ENCODE measurements at regions not wholly inside any gene's neighbourhood (a gene's known extent, or its start where the extent isn't known, plus 50 kb on each side); places are given as distances from the start of the nearest gene placed in this dataset.

DNA sequence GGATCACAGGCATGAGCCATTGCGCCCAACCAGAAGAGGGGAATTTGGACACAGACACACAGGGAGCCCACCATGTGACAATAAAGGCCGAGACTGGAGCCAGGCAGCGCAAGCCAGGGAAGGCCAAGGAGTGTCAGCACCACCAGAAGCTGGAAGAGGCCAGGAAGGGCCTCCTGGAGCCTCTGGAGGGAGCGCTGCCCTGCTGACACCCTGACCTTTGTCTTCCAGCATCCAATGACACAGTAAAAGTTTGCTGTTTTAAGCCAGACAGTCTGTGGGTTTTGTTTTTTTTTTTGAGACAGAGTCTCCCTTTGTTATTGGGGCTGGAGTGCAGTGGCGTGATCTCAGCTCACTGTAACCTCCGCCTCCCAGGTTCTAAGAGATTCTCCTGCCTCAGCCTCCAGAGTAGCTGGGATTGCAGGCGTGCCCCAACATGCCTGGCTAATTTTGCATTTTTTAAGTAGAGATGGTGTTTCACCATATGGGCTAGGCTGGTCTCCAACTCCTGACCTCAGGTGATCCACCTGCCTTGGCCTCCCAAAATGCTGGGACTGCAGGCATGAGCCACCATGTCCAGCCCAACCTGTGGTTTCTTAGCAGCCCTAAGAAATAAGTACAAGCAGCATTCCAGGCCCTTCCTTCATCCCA is 215.8 kb downstream of the CTTN start:
- DNase-seq, result no peak

DNA sequence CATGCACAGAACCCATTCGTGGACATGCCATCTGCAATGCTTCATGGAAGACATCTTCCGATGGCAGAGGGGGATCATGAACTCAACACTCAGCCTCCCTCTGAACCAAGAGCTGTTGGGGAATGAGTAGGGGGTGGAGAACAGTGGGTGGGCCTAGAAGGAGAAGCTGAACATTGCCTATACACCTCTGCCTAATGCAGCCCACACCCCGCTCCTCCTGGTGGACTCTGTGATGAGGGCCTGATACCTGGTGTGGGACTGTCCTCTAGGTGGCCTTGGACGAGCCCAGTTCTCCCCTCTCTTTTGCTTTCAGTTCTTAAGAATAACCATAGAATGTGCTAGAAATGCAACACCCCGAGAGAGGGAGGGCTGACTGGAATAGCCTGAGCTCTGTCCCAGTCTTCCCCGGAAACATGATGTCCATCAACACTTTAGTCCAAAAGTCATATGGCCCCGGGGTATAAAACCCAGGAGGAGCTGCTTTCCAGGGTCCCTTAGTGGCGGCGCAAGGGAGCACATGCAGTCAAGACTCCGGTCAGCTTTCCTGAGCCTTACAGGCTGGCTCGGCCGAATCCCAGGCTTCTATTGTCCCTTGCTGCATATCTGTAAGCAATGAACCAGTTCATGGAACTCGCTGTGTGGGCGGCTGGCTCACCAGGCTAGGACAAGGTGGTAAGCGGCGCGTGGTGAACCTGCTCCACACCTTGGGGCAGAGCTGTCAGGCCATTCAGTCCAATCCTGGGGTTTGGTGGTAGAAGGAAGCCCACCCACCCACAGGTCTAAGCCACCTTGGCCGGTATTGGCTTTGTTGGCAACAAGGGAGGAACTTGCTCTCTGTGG is 216.9 kb downstream of the CTTN start:
- DNase-seq, result no peak

DNA sequence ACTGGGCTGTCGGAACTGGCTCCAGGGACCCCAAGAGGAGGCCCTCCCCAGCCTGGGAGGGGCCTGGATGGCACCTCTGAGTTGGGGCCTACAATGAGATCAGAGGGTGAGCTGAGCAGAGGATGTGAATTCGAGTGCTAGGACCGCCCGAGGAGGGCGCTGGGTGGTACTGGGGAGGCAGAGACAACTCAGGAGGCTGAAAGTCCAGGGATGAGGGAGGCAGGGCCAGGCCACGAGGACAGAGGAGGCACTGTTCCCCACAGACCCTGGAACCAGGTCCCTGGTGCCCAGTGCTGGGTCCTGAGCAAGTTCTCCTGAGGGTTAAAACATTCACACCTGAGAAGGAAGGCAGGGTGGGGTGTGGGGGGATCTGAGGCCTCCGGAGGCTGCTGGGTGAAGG is 218.0 kb downstream of the CTTN start:
- DNase-seq, result no peak

DNA sequence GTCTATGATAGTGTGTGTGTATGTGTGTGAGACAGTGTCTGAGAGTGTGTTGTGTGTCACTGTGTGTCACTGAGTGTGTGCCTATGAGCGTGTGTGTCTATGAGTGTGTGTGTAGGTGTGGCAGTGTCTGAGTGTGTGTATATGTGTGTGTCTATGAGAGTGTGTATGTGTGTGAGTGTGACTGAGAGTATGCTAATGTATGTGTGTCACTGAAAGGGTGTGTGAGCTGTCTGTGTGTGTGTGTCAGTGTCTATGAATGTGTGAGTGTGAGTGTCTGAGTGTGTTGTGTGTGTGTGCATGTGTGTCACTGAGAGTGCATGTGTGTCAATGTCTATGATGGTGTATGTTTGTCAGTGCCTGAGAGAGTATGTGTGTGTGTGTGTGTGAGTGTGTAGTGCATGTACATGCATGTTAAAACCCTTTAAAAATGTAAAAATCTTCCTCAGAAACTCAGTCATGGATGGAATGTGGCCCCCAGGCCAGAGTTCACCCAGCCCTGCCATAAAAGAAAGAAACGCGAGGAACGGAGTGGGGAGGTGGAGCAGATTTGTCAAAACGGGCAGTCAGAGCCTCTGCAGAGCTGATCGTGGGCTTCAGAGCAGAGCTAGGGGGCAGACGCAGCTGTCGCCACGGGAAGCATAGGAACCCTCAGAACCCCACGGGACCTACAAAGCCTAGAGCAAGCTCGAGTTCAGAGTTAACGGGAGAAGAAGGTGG is 218.8 kb downstream of the CTTN start:
- no peak for DNase-seq

DNA sequence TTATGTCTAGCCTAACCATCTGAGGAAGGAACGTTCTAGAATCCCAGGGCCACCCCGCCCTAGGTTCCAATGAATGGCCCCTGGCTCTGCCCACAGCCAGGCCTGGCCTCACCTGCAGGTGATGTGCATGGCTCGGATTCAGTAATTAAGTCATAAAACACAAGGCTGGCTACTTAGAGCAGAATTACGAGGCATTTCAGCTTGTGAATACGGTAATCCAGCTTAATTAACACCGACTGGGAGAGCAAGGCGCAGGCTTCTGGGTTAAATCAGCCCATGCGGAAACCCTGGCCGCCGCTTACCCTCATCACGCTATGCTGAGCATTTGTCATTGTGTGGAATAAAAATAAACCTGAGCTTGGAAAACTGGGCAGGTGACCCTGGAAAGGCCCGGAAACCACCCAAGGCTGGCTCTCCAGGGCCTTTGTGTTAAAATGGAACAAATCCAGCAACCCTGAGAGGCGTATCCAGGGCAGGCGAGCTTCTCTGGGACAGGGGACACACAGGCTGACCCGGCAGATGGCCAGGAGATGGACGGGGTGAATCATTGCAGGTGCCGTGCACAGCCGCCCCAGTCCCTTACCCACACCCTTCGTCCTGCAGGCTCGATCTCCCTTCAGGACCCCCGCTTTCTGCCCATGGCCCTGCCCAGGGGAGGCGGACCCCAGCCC is 220.2 kb downstream of the CTTN start:
- DNase-seq, result no peak

DNA sequence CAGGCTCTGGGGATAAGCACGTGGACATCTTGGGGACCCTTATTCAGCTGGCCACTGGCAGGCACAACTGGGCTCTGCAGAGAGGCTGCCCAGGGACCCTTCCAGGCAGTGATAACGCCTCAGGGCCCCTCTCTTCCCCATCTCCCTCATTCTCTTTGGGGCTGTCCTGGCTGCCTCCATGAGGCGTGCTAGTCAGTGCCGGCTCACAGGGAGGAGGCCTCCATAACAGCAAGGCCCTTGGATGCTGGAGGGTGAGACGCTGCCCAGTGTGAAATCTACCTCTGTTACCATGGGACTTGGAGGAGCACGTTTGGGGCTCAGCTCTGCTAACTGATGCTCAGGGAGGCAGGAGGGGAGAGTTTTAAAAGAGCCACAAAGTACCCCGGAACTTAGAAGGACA is 221.3 kb downstream of the CTTN start:
- no peak for DNase-seq

DNA sequence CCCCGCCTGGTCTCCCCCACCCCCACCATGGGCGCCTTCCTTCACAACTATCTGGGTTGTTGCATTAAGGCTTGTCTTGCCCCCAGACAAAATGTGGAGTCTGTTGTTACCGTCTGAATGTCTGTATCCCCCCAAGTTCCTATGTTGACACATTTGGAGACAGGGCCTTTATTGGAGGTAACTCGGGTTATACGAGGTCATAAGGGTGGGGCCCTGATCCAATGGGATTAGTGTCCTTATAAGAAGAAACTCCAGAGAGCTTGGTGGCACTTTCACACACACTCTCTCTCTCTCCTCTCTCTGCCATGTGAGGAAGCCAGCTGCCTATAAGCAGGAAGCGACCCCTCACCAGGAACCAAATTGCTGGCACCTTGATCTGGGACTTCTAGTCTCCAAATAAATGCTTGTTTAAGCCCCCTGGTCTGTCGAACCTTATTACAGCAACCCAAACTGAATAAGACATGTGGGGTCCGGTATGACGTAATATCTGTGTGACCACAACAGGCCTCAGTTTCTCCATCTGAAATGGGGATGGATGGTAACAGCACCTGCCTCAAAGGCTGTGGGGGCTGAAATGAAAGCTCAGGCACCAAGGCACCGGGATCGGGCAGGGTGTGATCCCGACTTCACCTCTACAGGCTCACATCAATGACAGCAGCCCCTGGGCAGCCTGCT is 222.3 kb downstream of the CTTN start:
- DNase-seq, result no peak

GRCh38 chr11:70621241-70621640 is 222.9 kb downstream of the CTTN start:
- DNase-seq, result no peak

- DNase-seq, result no peak
These were observed 223.8 kb downstream of the CTTN start for GRCh38 chr11:70622091-70622490.

DNA sequence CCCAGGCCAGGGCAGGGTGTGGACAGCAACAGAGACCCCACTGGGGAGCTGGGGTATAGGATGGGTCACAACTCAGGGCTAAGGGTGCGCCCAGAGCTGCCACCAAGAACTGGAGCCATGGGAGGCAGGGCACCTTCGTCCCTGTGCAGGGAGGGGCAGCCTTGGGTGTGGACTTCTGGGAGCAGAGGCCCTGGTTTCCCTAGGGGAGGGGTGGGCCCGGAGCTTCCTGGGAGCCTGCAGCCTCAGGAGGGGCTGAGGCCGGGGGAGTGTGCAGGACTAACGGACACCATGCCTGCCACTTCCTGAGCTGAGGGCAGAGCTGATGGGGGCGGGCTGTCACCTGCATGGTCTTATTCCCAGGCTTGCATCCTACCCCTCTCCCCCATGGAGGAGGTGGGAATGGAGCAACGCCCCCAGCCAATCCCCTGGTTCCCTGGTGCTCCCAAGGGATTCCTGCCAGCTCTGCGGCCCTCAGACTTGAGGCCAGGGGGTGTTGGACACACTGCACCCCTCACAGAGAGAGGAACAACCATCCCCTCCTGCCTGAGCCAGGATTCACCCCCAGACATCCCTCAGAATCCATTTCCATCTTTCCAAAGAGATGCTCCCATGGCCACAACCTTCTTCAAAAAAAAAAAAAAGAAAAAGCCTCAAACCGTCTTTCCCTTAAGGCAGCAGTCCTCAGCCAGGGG is 225.7 kb downstream of the CTTN start:
- DNase-seq, result no peak

GRCh38 chr11:70624598-70624993 is 226.3 kb downstream of the CTTN start:
- DNase-seq, result no peak

DNA sequence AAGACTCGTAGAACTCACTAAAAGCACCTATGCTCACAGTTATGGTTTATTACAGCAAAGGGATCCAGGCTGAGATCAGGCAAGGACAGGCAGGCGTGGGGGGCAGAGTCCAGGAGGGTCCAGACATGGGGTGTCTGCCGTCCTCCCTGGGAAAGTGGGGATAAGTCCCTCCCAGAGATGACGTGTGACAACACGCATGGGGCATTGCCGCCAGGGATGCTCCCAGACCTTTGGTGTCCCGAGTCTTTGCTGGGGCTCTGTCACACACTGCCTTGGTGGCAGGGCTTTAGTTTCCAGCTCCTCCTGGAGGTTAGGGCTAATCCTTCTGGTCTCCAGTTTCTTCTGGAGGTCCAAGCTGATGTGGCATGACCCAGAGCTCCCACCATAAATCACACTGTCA is 226.7 kb downstream of the CTTN start:
- DNase-seq, result no peak

DNA sequence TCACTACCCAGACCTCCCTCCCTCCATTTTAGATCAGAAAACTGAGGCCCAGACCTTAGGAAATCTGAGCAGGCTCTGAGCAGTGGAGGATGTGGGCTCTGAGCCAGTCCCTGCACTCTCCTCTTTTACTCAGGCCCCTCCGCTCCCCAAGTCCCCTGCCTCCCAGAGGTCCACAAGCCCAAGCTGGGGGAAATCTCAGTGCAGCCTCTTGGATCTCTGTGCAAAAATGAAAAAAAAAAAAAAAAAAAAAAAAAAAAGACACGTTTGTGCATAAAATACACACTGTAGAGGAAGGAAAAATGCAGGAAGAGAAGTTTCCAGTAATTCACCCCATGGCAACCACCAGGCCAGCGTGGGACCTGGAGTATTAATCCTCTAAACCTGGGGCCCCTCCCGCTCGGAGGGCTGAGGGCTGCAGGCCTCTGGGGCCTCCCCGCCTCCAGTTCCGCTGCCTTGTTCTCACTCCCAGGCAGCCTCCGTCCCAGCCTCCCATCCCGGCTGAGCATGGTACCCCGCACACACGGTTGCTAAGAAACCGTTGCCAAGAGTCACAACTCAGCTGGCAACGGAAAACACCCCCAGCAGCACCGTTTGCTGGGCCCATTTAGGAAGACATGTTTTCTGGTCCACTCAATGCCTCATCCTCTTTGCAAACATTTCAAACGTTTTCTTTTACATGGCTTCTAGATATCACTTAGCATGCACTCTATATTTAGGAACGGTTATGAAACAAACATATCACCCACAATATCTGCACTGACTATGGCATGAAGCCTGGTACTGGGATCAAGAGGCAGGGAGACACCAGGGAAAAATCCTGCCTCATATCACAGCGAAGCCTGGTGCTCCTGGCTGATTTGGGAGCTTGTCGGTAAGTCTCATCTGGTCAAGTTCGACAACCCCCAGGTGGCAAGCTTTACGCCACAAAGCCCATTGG is 227.5 kb downstream of the CTTN start:
- DNase-seq, result no peak

GRCh38 chr11:70627219-70627618 is 228.9 kb downstream of the CTTN start:
- DNase-seq, result no peak

- DNase-seq, result no peak
These were observed 230.0 kb downstream of the CTTN start for GRCh38 chr11:70628176-70628854.

DNA sequence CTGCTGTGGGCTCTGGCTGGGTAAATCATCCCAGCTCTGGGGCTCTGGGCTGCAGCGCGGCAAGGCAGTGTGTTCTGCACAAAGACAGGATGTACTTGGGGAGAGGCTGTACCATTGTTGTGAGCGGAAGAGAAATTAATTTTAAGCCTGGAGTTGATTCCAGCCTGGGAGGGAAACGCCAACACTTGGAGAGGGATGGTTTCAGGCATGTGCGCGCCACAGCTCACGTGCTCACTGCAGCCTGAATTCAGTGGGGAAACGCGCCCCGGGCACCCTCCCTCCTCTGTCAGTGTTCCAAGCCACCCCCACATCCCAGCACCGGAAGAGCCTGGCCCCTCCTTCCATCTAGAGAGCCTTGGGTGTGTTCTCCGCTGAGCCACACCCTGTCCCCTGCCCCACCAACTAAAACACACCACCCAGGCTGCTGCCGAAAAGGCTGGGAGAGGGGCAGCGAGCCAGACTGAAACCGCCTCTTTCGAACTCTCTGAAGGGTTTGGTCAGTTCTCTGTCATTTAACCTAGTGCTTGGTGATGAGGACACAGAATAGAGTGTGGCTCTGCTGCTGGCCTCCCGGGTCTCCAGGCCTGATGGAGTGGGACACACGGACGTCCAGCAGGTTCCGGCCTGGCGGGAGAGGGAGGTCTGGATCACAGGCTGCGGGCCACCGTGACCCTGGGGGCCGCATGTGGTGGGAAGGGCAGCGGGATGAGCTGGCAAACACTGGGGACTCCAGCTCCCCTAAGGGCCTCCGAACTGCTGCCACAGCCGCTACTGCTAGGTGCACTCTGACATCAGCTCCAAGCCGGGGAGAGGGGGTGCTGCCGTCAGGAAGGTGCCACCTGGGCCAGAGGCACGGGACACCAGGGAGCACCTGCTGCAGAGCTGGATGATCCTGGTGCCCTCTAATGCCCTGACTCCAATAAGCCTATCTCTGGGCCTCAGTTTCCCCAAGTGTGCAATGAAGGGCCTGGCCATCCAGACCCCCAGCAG is 230.8 kb downstream of the CTTN start:
- no peak for DNase-seq

DNA sequence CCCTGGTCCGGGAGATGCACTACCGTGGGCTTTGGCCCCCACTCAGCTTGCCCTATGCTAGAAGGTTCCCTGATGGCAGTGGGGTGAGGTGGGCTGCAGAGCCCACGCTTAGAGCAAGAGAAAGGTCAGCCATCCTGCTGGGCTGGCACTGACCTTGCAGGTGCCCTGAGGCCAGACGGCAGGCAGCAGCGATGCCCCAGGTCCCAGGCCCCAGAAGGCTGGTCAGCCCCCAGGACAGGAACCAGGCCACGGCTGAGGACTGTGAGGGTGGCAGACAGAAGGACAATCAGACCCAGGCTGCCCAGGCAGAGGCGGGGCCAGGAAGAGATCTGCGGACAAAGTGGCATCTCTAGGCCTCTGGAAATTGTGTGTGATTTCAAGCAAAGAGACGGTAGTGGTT is 231.7 kb downstream of the CTTN start:
- DNase-seq, result no peak

- no peak for DNase-seq
These were observed 232.7 kb downstream of the CTTN start for GRCh38 chr11:70630816-70631623.
